H9 (cell line): ENCODE measurements at regions not wholly inside any gene's neighbourhood (a gene's known extent, or its start where the extent isn't known, plus 50 kb on each side); places are given as distances from the start of the nearest gene placed in this dataset.

Source experiments
- DNase-seq: peaks from one replicate; pipeline ENCODE4 v3.0.0-alpha.2; 2017
- H2AFZ ChIP-seq: one replicate; pipeline ENCODE4 v1.6.1; 2013; ENCODE audit warnings: mild to moderate bottlenecking, low read length, control low read depth, moderate library complexity
- H2AK5ac ChIP-seq: 2 replicates; pipeline ENCODE4 v1.6.1; 2013; ENCODE audit warnings: low read length, control low read depth, mixed read lengths; ENCODE audit not compliant: insufficient read length
- H2BK120ac ChIP-seq: one replicate; pipeline ENCODE4 v1.6.1; 2013; ENCODE audit warnings: low read depth, mild to moderate bottlenecking, low read length, control low read depth, inconsistent platforms; ENCODE audit not compliant: poor library complexity, severe bottlenecking
- H2BK12ac ChIP-seq: 2 replicates; pipeline ENCODE4 v1.6.1; 2013; ENCODE audit warnings: low read length, control low read depth, mixed read lengths, low read depth; ENCODE audit not compliant: insufficient read length
- H2BK15ac ChIP-seq: 2 replicates; pipeline ENCODE4 v1.6.1; 2013; ENCODE audit warnings: low read depth, low read length, control low read depth
- H2BK20ac ChIP-seq: one replicate; pipeline ENCODE4 v1.6.1; 2013; ENCODE audit warnings: low read depth, mild to moderate bottlenecking, low read length, control low read depth, inconsistent platforms; ENCODE audit not compliant: poor library complexity, severe bottlenecking
- H2BK5ac ChIP-seq: 2 replicates; pipeline ENCODE4 v1.6.1; 2013; ENCODE audit warnings: low read length, control low read depth, mixed read lengths; ENCODE audit not compliant: insufficient read length
- H3K14ac ChIP-seq: 2 replicates; pipeline ENCODE4 v1.6.1; 2013; ENCODE audit warnings: low read length, control low read depth; ENCODE audit not compliant: insufficient read depth
- H3K18ac ChIP-seq: 2 replicates; pipeline ENCODE4 v1.6.1; 2013; ENCODE audit warnings: low read depth, mild to moderate bottlenecking, mixed read lengths, low read length, control low read depth; ENCODE audit not compliant: insufficient read length
- H3K23ac ChIP-seq: 2 replicates; pipeline ENCODE4 v1.6.1; 2013; ENCODE audit warnings: low read length, control low read depth, mixed read lengths, low read depth; ENCODE audit not compliant: insufficient read length
- H3K23me2 ChIP-seq: 2 replicates; pipeline ENCODE4 v1.6.1; 2013; ENCODE audit warnings: low read depth, mild to moderate bottlenecking, mixed read lengths, low read length, control low read depth; ENCODE audit not compliant: insufficient read length, poor library complexity, severe bottlenecking
- H3K27ac ChIP-seq: 2 replicates; pipeline ENCODE4 v1.5.1; 2013; ENCODE audit warnings: low read length, control low read depth, mixed read lengths, low read depth; ENCODE audit not compliant: insufficient read length
- H3K27me3 ChIP-seq: 2 replicates; pipeline ENCODE4 v1.6.1; 2013; ENCODE audit warnings: low read length, control low read depth, inconsistent platforms; ENCODE audit not compliant: insufficient read depth
- H3K4ac ChIP-seq: 2 replicates; pipeline ENCODE4 v1.6.1; 2013; ENCODE audit warnings: low read depth, mild to moderate bottlenecking, control low read depth, inconsistent platforms, low read length, moderate library complexity
- H3K4me1 ChIP-seq: 2 replicates; pipeline ENCODE4 v1.6.1; 2013; ENCODE audit warnings: low read length, control low read depth, inconsistent platforms; ENCODE audit not compliant: insufficient read depth
- H3K4me2 ChIP-seq: 2 replicates; pipeline ENCODE4 v1.6.1; 2013; ENCODE audit warnings: low read length, control low read depth, mixed read lengths; ENCODE audit not compliant: insufficient read length, insufficient read depth
- H3K56ac ChIP-seq: 2 replicates; pipeline ENCODE4 v1.6.1; 2013; ENCODE audit warnings: low read depth, mild to moderate bottlenecking, mixed read lengths, low read length, control low read depth; ENCODE audit not compliant: insufficient read length
- H3K79me1 ChIP-seq: 2 replicates; pipeline ENCODE4 v1.6.1; 2013; ENCODE audit warnings: low read depth, mild to moderate bottlenecking, moderate library complexity, low read length, control low read depth, inconsistent platforms; ENCODE audit not compliant: insufficient read depth, poor library complexity, severe bottlenecking
- H3K79me2 ChIP-seq: 2 replicates; pipeline ENCODE4 v1.6.1; 2013; ENCODE audit warnings: low read length, control low read depth, inconsistent platforms; ENCODE audit not compliant: insufficient read depth
- H3K9ac ChIP-seq: 2 replicates; pipeline ENCODE4 v1.6.1; 2013; ENCODE audit warnings: low read length, control low read depth, mixed read lengths; ENCODE audit not compliant: insufficient read length; ENCODE audit errors: extremely low read depth
- H3K9me3 ChIP-seq: one replicate; pipeline ENCODE4 v1.6.1; 2013; ENCODE audit warnings: low read depth, low read length, inconsistent platforms; ENCODE audit not compliant: control insufficient read depth
- H3T11ph ChIP-seq: one replicate; pipeline ENCODE4 v1.6.1; 2013; ENCODE audit warnings: mild to moderate bottlenecking, low read length, control low read depth, inconsistent platforms
- H4K20me1 ChIP-seq: one replicate; pipeline ENCODE4 v1.6.1; 2013; ENCODE audit not compliant: control insufficient read depth, insufficient read length, insufficient read depth
- H4K5ac ChIP-seq: 2 replicates; pipeline ENCODE4 v1.6.1; 2013; ENCODE audit warnings: low read depth, mild to moderate bottlenecking, mixed read lengths, low read length, control low read depth; ENCODE audit not compliant: insufficient read length
- H4K8ac ChIP-seq: replicated peaks from 2 replicates; pipeline ENCODE4 v1.6.1; 2013; ENCODE audit warnings: low read length, control low read depth, mixed read lengths, low read depth; ENCODE audit not compliant: insufficient read length
- H4K91ac ChIP-seq: 2 replicates; pipeline ENCODE4 v1.6.1; 2013; ENCODE audit warnings: low read depth, mild to moderate bottlenecking, moderate library complexity, mixed read lengths, low read length, control low read depth; ENCODE audit not compliant: insufficient read length
- H3K27ac Mint-ChIP-seq, 3 experiments: 2 replicates in 2 of 3; 3 replicates in 1 of 3; pipeline ENCODE4 v1.8.0; 2020 to 2021; ENCODE audit warnings: mixed read lengths in 3 of 3, mild to moderate bottlenecking in 1 of 3, moderate library complexity in 1 of 3
- H3K27me3 Mint-ChIP-seq: 2 replicates; pipeline ENCODE4 v1.8.0; 2021; ENCODE audit warnings: low read depth, mild to moderate bottlenecking, moderate library complexity, mixed read lengths
- H3K36me3 Mint-ChIP-seq, 3 experiments: 2 replicates in 2 of 3; 3 replicates in 1 of 3; pipeline ENCODE4 v1.8.0; 2020 to 2021; ENCODE audit warnings: low read depth in 3 of 3, mixed read lengths in 3 of 3; ENCODE audit not compliant: insufficient read depth in 1 of 3
- H3K4me1 Mint-ChIP-seq, 2 experiments: 2 replicates each; pipeline ENCODE4 v1.8.0; 2020; ENCODE audit warnings: mixed read lengths in 2 of 2
- H3K4me3 Mint-ChIP-seq, 2 experiments: 2 replicates in 1 of 2; 3 replicates in 1 of 2; pipeline ENCODE4 v1.8.0; 2020 to 2021; ENCODE audit warnings: mild to moderate bottlenecking in 2 of 2, mixed read lengths in 2 of 2, moderate library complexity in 1 of 2
- H3K9me3 Mint-ChIP-seq, 2 experiments: 2 replicates in 1 of 2; 3 replicates in 1 of 2; pipeline ENCODE4 v1.8.0; 2020; ENCODE audit warnings: mild to moderate bottlenecking in 2 of 2, mixed read lengths in 2 of 2, moderate library complexity in 1 of 2
- CTCF ChIP-seq: fragments of 200-600 bp; sonication (generic); conservative IDR thresholded peaks from 3 replicates; pipeline ENCODE4 v1.8.0; 2021; ENCODE audit warnings: antibody characterized with exemption, mild to moderate bottlenecking
- WGBS: extraction: QIAGEN DNeasy Blood & Tissue Kit; methylation state at CpG from one replicate; pipeline ENCODE4 v1.1.7; 2013; ENCODE audit warnings: missing lambda C conversion rate, low lambda C conversion rate, mixed read lengths; ENCODE audit not compliant: insufficient read length; ENCODE audit errors: extremely low coverage; 5-methylcytosine and 5-hydroxymethylcytosine counted together

GRCh38 chr5:125863579-125863978 is 559.6 kb upstream of the GRAMD2B start:
- no CpG with 5 or more reads among the region's 2 CpGs for WGBS
- no peak overlapping the region for H3K27ac Mint-ChIP-seq
- DNase-seq = no peak

More at GRCh38 chr5:125863579-125863978, 559.6 kb upstream of the GRAMD2B start:
- no peak overlapping the region for H2BK15ac ChIP-seq
- no peak overlapping the region for H3K14ac ChIP-seq
- H4K91ac ChIP-seq = no peak overlapping the region
- no peaks in the 10 kb centered on the region for H3K9me3 ChIP-seq
- no peaks in the 10 kb centered on the region for H3K23me2 ChIP-seq
- H4K8ac ChIP-seq = no peak overlapping the region
- no peak overlapping the region for H2AK5ac ChIP-seq
- no peaks in the 10 kb centered on the region for H3K79me1 ChIP-seq
- H3K4me2 ChIP-seq = no peak overlapping the region
- H3K9ac ChIP-seq = no peak overlapping the region
- Mint-ChIP-seq H3K4me3 (no peak overlapping the region), H3K4me1 (0 out of 4 replicates have a peak, but pooled peaks cover 0 to 3% of the 10 kb centered on the region in 2 experiments), H3K9me3 (peaks cover 0 to 6% of the 10 kb centered on the region in 2 experiments; a peak in 2 of 5 replicates), H3K36me3 (peaks cover 0 to 4% (median 4%) of the 10 kb centered on the region in 3 experiments; a peak in 3 of 7 replicates), H3K27me3 (no peaks in the 10 kb centered on the region)
- H3K27ac ChIP-seq = no peak overlapping the region
- H2BK20ac ChIP-seq = no peak overlapping the region
- H3K4ac ChIP-seq = no peak overlapping the region
- H3K56ac ChIP-seq = no peak overlapping the region
- no peak overlapping the region for H2AFZ ChIP-seq
- no peak overlapping the region for H2BK12ac ChIP-seq
- H3K23ac ChIP-seq = no peak overlapping the region
- H2BK5ac ChIP-seq = no peak overlapping the region
- H3T11ph ChIP-seq = no peak overlapping the region
- H4K5ac ChIP-seq = no peak overlapping the region
- no peaks in the 10 kb centered on the region for H3K4me1 ChIP-seq
- no peak overlapping the region for H3K18ac ChIP-seq
- no peaks in the 10 kb centered on the region for H3K27me3 ChIP-seq
- no peaks in the 10 kb centered on the region for H4K20me1 ChIP-seq
- no peak for TF ChIP-seq CTCF
- H2BK120ac ChIP-seq = no peak overlapping the region
- H3K79me2 ChIP-seq = no peaks in the 10 kb centered on the region
